ENCODE measurements at regions not wholly inside any gene's neighbourhood (a gene's known extent, or its start where the extent isn't known, plus 50 kb on each side); places are given as distances from the start of the nearest gene placed in this dataset.

GRCh38 chr1:199044191-199044590, 405.4 kb downstream of the PTPRC start:
- CTCF ChIA-PET: interaction anchor here (1.1 kb wide), 1 partner anchor 26 kb away, joined by 3 read pairs; no protein-coding TSS in a partner anchor
- DNase-seq (ENCODE audit: extremely low spot score): no peak

GRCh38 chr1:199046618-199047017, 407.8 kb downstream of the PTPRC start:
- CTCF ChIA-PET: interaction anchor here (0.6 to 1.2 kb wide), 2 partner anchors 19 to 66 kb away, joined by 3 to 4 read pairs; no protein-coding TSS in a partner anchor
- TF ChIP-seq CTCF (IDR thresholded peaks at IDR 0.05; ENCODE audit: control extremely low read depth, extremely low read depth, low read depth, missing control alignments): no peak
- POLR2A ChIA-PET: no interaction called here
- DNase-seq (ENCODE audit: extremely low spot score): no peak

More at GRCh38 chr1:199044191-199044590, 405.4 kb downstream of the PTPRC start:
- TF ChIP-seq CTCF (IDR thresholded peaks at IDR 0.05; ENCODE audit: control extremely low read depth, extremely low read depth, low read depth, missing control alignments): no peak
- POLR2A ChIA-PET: no interaction called here

- no peak for DNase-seq (ENCODE audit: extremely low spot score)
- ChIA-PET CTCF (interaction anchor here (1.0 to 1.6 kb wide), 2 partner anchors 13 to 15 kb away, joined by 3 to 4 read pairs; no protein-coding TSS in a partner anchor), POLR2A (no interaction called here)
- no peak for TF ChIP-seq CTCF (IDR thresholded peaks at IDR 0.05; ENCODE audit: control extremely low read depth, extremely low read depth, low read depth, missing control alignments)
Measured at GRCh38 chr1:199054694-199055093, 415.9 kb downstream of the PTPRC start.

GRCh38 chr1:199057322-199057721, 418.5 kb downstream of the PTPRC start:
- ChIA-PET CTCF (no interaction called here), POLR2A (no interaction called here)
- no peak for DNase-seq (ENCODE audit: extremely low spot score)
- TF ChIP-seq CTCF (IDR thresholded peaks at IDR 0.05; ENCODE audit: control extremely low read depth, extremely low read depth, low read depth, missing control alignments): no peak

- TF ChIP-seq CTCF (IDR thresholded peaks at IDR 0.05; ENCODE audit: control extremely low read depth, extremely low read depth, low read depth, missing control alignments): no peak
- ChIA-PET POLR2A (no interaction called here), CTCF (no interaction called here)
- no peak for DNase-seq (ENCODE audit: extremely low spot score)
Measured at GRCh38 chr1:199058281-199058680, 419.4 kb downstream of the PTPRC start.

- DNase-seq (ENCODE audit: extremely low spot score): no peak
- TF ChIP-seq CTCF (IDR thresholded peaks at IDR 0.05; ENCODE audit: control extremely low read depth, extremely low read depth, low read depth, missing control alignments): no peak
- ChIA-PET POLR2A (no interaction called here), CTCF (interaction anchor here (0.7 to 2.1 kb wide), 5 partner anchors 9 to 178 kb away, joined by 3 to 5 read pairs (median 3); no protein-coding TSS in a partner anchor)
Measured at GRCh38 chr1:199064971-199065370, 426.1 kb downstream of the PTPRC start.
